ENCODE measurements at regions not wholly inside any gene's neighbourhood (a gene's known extent, or its start where the extent isn't known, plus 50 kb on each side); places are given as distances from the start of the nearest gene placed in this dataset.
A peak's percentile ranks its signal among the peaks of the same experiment; 100 is the strongest.
"Not testable (repeated sequence)": the region's sequence is repeated elsewhere in the genome, so short reads cannot be mapped to it uniquely, and the experiment has no call there.

DNA sequence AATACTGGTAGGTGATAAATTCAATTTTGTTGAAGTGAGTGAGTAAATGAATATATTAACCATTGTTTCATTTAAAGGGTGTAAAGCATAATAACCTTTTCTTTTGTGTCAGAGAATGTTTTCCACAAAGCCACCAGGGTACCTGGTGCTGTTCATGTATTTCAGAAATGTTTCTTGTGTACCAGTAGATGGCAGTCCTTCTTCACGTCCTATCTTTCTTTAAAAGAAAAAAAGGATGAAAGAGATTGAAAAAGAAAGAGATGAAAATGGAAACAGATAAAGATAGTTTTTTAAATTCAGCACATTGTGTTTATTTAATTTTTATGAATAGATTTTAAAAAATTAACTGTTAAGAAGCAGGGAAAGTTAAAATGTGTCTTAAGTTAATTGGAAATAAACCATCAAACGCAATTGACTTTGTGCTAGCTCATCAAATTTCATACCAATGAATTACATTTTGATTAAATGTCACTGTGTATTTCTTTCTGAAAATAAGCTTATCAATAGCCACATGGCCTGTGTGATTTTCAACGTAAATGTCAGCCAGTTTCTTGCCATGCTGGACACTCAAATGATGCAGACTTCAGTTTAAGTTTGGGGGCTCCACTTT is 65.5 kb upstream of the CHORDC1 start:
- peak; percentile 37 for DNase-seq (ENCODE audit: low spot score)

DNA sequence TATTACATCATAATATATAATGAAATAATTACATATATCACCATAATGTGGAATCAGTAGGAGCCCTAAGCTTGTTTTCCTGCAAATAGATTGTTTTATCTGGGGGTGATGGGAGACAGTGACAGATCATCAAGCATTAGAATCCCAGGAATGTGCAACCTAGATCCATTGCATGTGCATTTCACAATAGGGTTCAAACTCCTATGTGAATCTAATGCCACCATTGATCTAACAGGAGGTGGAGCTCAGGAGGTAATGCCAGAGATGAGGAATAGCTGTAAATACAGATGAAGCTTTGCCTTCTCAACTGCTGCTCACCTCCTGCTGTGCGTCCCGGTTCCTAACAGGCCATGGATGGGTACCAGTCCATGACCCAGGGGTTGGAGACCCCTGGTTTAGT is 63.8 kb upstream of the CHORDC1 start:
- DNase-seq (ENCODE audit: low spot score): no peak

DNA sequence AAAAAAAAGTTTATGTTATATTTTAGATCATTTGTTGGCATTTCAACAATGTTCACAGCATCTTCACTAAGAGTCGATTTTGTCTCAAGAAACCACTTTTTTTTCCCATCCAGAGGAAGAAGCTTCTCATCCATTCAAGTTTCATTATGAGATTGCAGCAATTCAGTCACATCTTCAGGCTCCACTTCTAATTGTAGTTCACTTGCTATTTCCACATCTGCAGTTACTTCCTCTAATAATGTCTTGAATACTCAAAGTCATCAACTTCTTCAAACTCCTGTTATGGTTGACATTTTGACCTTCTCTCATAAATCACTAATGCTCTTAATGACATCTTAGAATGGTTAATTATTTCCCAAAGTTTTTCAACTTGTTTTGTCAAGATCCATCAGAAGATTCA is 61.3 kb upstream of the CHORDC1 start:
- DNase-seq (ENCODE audit: low spot score): peak; percentile 53

DNA sequence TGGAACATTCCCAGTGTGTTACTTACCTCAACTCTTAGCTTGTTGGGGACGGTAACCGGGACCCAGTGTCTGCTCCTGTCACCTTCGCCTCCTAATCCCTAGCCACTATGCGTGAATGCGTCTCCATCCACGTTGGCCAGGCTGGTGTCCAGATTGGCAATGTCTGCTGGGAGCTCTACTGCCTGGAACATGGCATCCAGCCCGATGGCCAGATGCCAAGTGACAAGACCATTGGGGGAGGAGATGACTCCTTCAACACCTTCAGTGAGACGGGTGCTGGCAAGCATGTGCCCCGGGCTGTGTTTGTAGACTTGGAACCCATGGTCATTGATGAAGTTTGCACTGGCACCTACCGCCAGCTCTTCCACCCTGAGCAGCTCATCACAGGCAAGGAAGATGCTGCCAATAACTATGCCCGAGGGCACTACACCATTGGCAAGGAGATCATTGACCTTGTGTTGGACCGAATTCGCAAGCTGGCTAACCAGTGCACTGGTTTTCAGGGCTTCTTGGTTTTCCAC is 59.8 kb upstream of the CHORDC1 start:
- DNase-seq (ENCODE audit: low spot score): not testable (repeated sequence)

DNA sequence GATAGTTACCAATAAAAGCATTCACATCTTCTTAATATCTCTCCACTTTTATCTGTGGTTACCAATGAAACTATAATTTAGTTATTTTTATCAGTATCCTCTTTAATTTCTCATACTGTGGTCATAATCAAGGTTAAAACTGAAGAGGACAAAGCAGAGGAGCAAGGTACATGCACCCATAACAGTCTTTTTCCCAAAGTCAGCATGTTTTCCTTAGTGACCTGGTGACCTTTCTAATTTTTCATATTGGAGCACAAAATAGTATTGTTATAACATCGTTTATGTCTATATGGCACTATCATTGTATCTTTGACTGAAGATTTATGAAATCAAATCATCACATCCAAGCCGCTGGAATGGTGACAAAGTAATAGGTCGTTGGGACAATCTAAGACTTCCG is 51.5 kb upstream of the CHORDC1 start:
- DNase-seq (ENCODE audit: low spot score): no peak
